IMR-90 (cell line): ENCODE measurements at regions not wholly inside any gene's neighbourhood (a gene's known extent, or its start where the extent isn't known, plus 50 kb on each side); places are given as distances from the start of the nearest gene placed in this dataset.

Source experiments
- ATAC-seq: fragments of 200-7000 bp; cut with Tn5 transposase; 2 replicates; pipeline ENCODE4 v1.9.1; 2020; ENCODE audit warnings: low read depth, mild to moderate bottlenecking, moderate library complexity
- BruUV-seq: library from RNA; stranded (reverse); fragments of 400-500 nt; replicated peaks from 2 replicates; lab custom pipeline; 2021; lab: Mats Ljungman, UMichigan
- CTCF ChIA-PET: fragments of 300-600 bp; formaldehyde crosslinking; extraction: SDS; loops from one replicate; lab custom pipeline; 2021; ENCODE audit warnings: antibody characterized with exemption; lab: Yijun Ruan, JAX
- POLR2A ChIA-PET: fragments of 300-600 bp; sonication (Branson Sonifier 250); formaldehyde crosslinking; loops from one replicate; lab custom pipeline; 2022; ENCODE audit warnings: antibody characterized with exemption; ENCODE audit not compliant: unreplicated experiment; lab: Charles Lee
- DNase-seq: peaks from one replicate; pipeline ENCODE4 v3.0.0; 2013
- H2AFZ ChIP-seq: replicated peaks from 2 replicates; pipeline ENCODE3; 2013; ENCODE audit warnings: low read length, mild to moderate bottlenecking; ENCODE audit not compliant: poor library complexity
- H2AK5ac ChIP-seq: 2 replicates; pipeline ENCODE4 v1.6.1; 2013; ENCODE audit warnings: low read depth, low read length, inconsistent platforms
- H2AK9ac ChIP-seq: replicated peaks from 2 replicates; pipeline ENCODE3; 2013; ENCODE audit warnings: mild to moderate bottlenecking, low read depth, low read length, moderate library complexity; ENCODE audit not compliant: poor library complexity
- H2BK120ac ChIP-seq: 2 replicates; pipeline ENCODE4 v1.6.1; 2013; ENCODE audit warnings: low read depth, low read length, inconsistent platforms
- H2BK15ac ChIP-seq: 3 replicates; pipeline ENCODE4 v1.6.1; 2013; ENCODE audit warnings: low read depth, low read length, inconsistent platforms
- H2BK20ac ChIP-seq: 2 replicates; pipeline ENCODE4 v1.6.1; 2013; ENCODE audit warnings: low read depth, mild to moderate bottlenecking, inconsistent platforms, low read length, moderate library complexity
- H2BK5ac ChIP-seq: 2 replicates; pipeline ENCODE4 v1.6.1; 2013; ENCODE audit warnings: mild to moderate bottlenecking, low read depth, low read length, inconsistent platforms; ENCODE audit not compliant: poor library complexity, severe bottlenecking
- H3K14ac ChIP-seq: replicated peaks from 2 replicates; pipeline ENCODE4 v1.6.1; 2013; ENCODE audit warnings: low read depth, low read length, inconsistent platforms
- H3K18ac ChIP-seq: 2 replicates; pipeline ENCODE4 v1.6.1; 2013; ENCODE audit warnings: low read depth, low read length, control low read depth
- H3K23ac ChIP-seq: 2 replicates; pipeline ENCODE4 v1.6.1; 2013; ENCODE audit warnings: low read depth, low read length, inconsistent platforms
- H3K27ac ChIP-seq: 2 replicates; pipeline ENCODE4 v1.5.1; 2013; ENCODE audit warnings: mild to moderate bottlenecking, control low read depth, low read length; ENCODE audit not compliant: insufficient read depth
- H3K27me3 ChIP-seq: 2 replicates; pipeline ENCODE4 v1.6.1; 2013; ENCODE audit warnings: low read length; ENCODE audit not compliant: control insufficient read depth, insufficient read depth
- H3K36me3 ChIP-seq: 2 replicates; pipeline ENCODE4 v1.6.1; 2013; ENCODE audit warnings: low read length, mixed read lengths; ENCODE audit not compliant: control insufficient read depth, insufficient read depth
- H3K4ac ChIP-seq: 2 replicates; pipeline ENCODE4 v1.6.1; 2013; ENCODE audit warnings: low read depth, low read length, inconsistent platforms
- H3K4me1 ChIP-seq: 2 replicates; pipeline ENCODE4 v1.6.1; 2013; ENCODE audit warnings: low read length, mixed read lengths; ENCODE audit not compliant: control insufficient read depth, insufficient read depth
- H3K4me2 ChIP-seq: 2 replicates; pipeline ENCODE4 v1.6.1; 2013; ENCODE audit warnings: low read depth, mild to moderate bottlenecking, control low read depth, low read length, moderate library complexity
- H3K4me3 ChIP-seq: 2 replicates; pipeline ENCODE4 v1.5.1; 2013; ENCODE audit warnings: low read depth, mild to moderate bottlenecking, control low read depth, low read length, moderate library complexity; ENCODE audit not compliant: insufficient read depth
- H3K56ac ChIP-seq: 2 replicates; pipeline ENCODE4 v1.6.1; 2013; ENCODE audit warnings: low read length, inconsistent platforms; ENCODE audit not compliant: insufficient read depth; ENCODE audit errors: extremely low read depth
- H3K79me1 ChIP-seq, 2 experiments: 2 replicates each; pipeline ENCODE4 v1.6.1; 2013; ENCODE audit warnings: low read length in 2 of 2, inconsistent platforms in 1 of 2, low read depth in 1 of 2
- H3K9ac ChIP-seq: 2 replicates; pipeline ENCODE4 v1.6.1; 2013; ENCODE audit warnings: low read depth, low read length, control low read depth
- H3K9me1 ChIP-seq: 2 replicates; pipeline ENCODE4 v1.6.1; 2013; ENCODE audit warnings: low read length, inconsistent platforms; ENCODE audit not compliant: insufficient read depth
- H3K9me3 ChIP-seq: 2 replicates; pipeline ENCODE4 v1.6.1; 2013; ENCODE audit warnings: low read length; ENCODE audit not compliant: control insufficient read depth, insufficient read depth
- H4K20me1 ChIP-seq: 2 replicates; pipeline ENCODE4 v1.6.1; 2013; ENCODE audit warnings: low read length, inconsistent platforms; ENCODE audit not compliant: insufficient read depth
- H4K5ac ChIP-seq: 2 replicates; pipeline ENCODE4 v1.6.1; 2013; ENCODE audit warnings: mild to moderate bottlenecking, low read depth, low read length, control low read depth
- H4K8ac ChIP-seq, 2 experiments: 2 replicates each; pipeline ENCODE4 v1.6.1; 2013; ENCODE audit warnings: low read depth in 2 of 2, low read length in 2 of 2, control low read depth in 1 of 2, inconsistent platforms in 1 of 2
- H4K91ac ChIP-seq: 2 replicates; pipeline ENCODE4 v1.6.1; 2013; ENCODE audit warnings: low read depth, low read length, inconsistent platforms; ENCODE audit not compliant: insufficient read depth
- CEBPB ChIP-seq: IDR thresholded peaks from 2 replicates; pipeline ENCODE4 v1.6.1; 2012; ENCODE audit warnings: low read depth, low read length, improper control_type of control experiment
- CTCF ChIP-seq: conservative IDR thresholded peaks from 2 replicates; pipeline ENCODE4 v1.5.1; 2012; ENCODE audit warnings: mild to moderate bottlenecking, low read depth, low read length, improper control_type of control experiment
- ELK1 ChIP-seq: fragments of 150-350 bp; IDR thresholded peaks from 2 replicates; pipeline ENCODE4 v1.6.1; 2016; ENCODE audit warnings: low read depth, mild to moderate bottlenecking, low read length, moderate library complexity, borderline replicate concordance
- FOS ChIP-seq: fragments of 150-350 bp; IDR thresholded peaks from 2 replicates; pipeline ENCODE4 v1.6.1; 2016; ENCODE audit warnings: low read depth, low read length
- MXI1 ChIP-seq: IDR thresholded peaks from 2 replicates; pipeline ENCODE4 v1.6.1; 2012; ENCODE audit warnings: low read depth, mild to moderate bottlenecking, low read length, moderate library complexity, borderline replicate concordance
- POLR2A ChIP-seq: IDR thresholded peaks from 2 replicates; pipeline ENCODE4 v1.6.1; 2012; ENCODE audit warnings: mild to moderate bottlenecking, low read depth, low read length
- RAD21 ChIP-seq: IDR thresholded peaks from 2 replicates; pipeline ENCODE4 v1.6.1; 2012; ENCODE audit warnings: low read length, improper control_type of control experiment
- RCOR1 ChIP-seq: IDR thresholded peaks from 2 replicates; pipeline ENCODE4 v1.6.1; 2012; ENCODE audit warnings: mild to moderate bottlenecking, low read length, improper control_type of control experiment; ENCODE audit not compliant: insufficient replicate concordance
- RFX5 ChIP-seq: IDR thresholded peaks from 2 replicates; pipeline ENCODE4 v1.8.0; 2012; ENCODE audit warnings: low read depth, mild to moderate bottlenecking, low read length, moderate library complexity
- WGBS, 2 experiments: methylation state at CpG; one replicate each; pipeline versions ENCODE4 v1.1.5 to v1.1.7; 2013; ENCODE audit warnings: missing lambda C conversion rate in 2 of 2; ENCODE audit not compliant: insufficient read length in 1 of 2; ENCODE audit errors: extremely low coverage in 2 of 2; 5-methylcytosine and 5-hydroxymethylcytosine counted together
- dilution Hi-C: fragments of 300-500 bp; cut with HindIII; formaldehyde crosslinking; loops from one replicate; pipeline ENCODE4 v1.14.3; 2018; ENCODE audit warnings: low sequenced_read_pairs; ENCODE audit not compliant: unreplicated experiment
- in situ Hi-C: fragments of 300-500 bp; cut with MboI; formaldehyde crosslinking; loops from 3 replicates; pipeline ENCODE4 v1.14.3; 2019; ENCODE audit warnings: low sequenced_read_pairs, inconsistent platforms, mixed read lengths
- intact Hi-C: fragments of 100-400 bp; cut with micrococcal nuclease; formaldehyde crosslinking; loops from 2 replicates; pipeline ENCODE4 v1.10.0; 2022

GRCh38 chr16:35714665-35715064 is 2255.3 kb downstream of the TP53TG3F start:
- Histone ChIP-seq H2AK9ac (no peak overlapping the region), H3K27ac (no peak overlapping the region), H2AFZ (no peak overlapping the region), H3K4me2 (no peak overlapping the region), H2BK15ac (no peak overlapping the region), H3K23ac (no peak overlapping the region), H2BK5ac (no peak overlapping the region), H3K9me3 (peaks cover 7% of the 10 kb centered on the region), H3K18ac (no peak overlapping the region), H3K9me1 (no peaks in the 10 kb centered on the region), H3K79me1 (no peaks in the 10 kb centered on the region), H3K4ac (no peak overlapping the region), H3K4me3 (no peak overlapping the region), H2BK20ac (no peak overlapping the region), H3K36me3 (no peaks in the 10 kb centered on the region), H3K56ac (no peak overlapping the region), H4K91ac (no peak overlapping the region), H2AK5ac (no peak overlapping the region), H4K20me1 (no peaks in the 10 kb centered on the region), H4K5ac (no peak overlapping the region), H2BK120ac (no peak overlapping the region), H3K14ac (no peak overlapping the region), H3K9ac (no peak overlapping the region), H4K8ac (no peak overlapping the region), H3K4me1 (no peaks in the 10 kb centered on the region), H3K27me3 (no peaks in the 10 kb centered on the region)
- ATAC-seq, result no peak
- dilution Hi-C loops, result no loop called here
- intact Hi-C loops, result no loop called here
- TF ChIP-seq CTCF (no peak), ELK1 (no peak), RCOR1 (no peak), RFX5 (no peak), FOS (no peak), RAD21 (no peak), MXI1 (no peak), CEBPB (no peak), POLR2A (no peak)
- BruUV-seq, result no TSS peak
- DNase-seq, result no peak
- ChIA-PET POLR2A (no interaction called here), CTCF (no interaction called here)
- no CpG with 5 or more reads among the region's 3 CpGs for WGBS, 2 experiments
- in situ Hi-C loops, result no loop called here
